Smooth muscle cell (in vitro differentiated cells): ENCODE measurements at regions not wholly inside any gene's neighbourhood (a gene's known extent, or its start where the extent isn't known, plus 50 kb on each side); places are given as distances from the start of the nearest gene placed in this dataset.
"Not testable (repeated sequence)": the region's sequence is repeated elsewhere in the genome, so short reads cannot be mapped to it uniquely, and the experiment has no call there.

Experiments
- DNase-seq: peaks from one replicate; lab custom pipeline; 2025; ENCODE audit not compliant: unreplicated experiment; lab: John Stamatoyannopoulos, UW
- H2AFZ ChIP-seq: fragments of 200-600 bp; sonication (generic); 2 replicates; pipeline ENCODE4 v1.6.0; 2016; ENCODE audit warnings: antibody characterized with exemption, low read depth, mild to moderate bottlenecking
- H3F3A ChIP-seq: fragments of 200-600 bp; sonication (generic); 2 replicates; pipeline ENCODE4 v1.6.0; 2017; ENCODE audit warnings: antibody characterized with exemption, low read depth
- H3K27ac ChIP-seq: fragments of 200-600 bp; sonication (generic); 2 replicates; pipeline ENCODE4 v1.5.1; 2016; ENCODE audit warnings: low read depth, mild to moderate bottlenecking
- H3K27me3 ChIP-seq: fragments of 200-600 bp; sonication (generic); 2 replicates; pipeline ENCODE4 v1.6.1; 2016; ENCODE audit warnings: low read depth, mild to moderate bottlenecking
- H3K36me3 ChIP-seq: fragments of 200-600 bp; sonication (generic); 2 replicates; pipeline ENCODE4 v1.5.1; 2016; ENCODE audit warnings: low read depth
- H3K4me1 ChIP-seq: fragments of 200-600 bp; sonication (generic); 2 replicates; pipeline ENCODE4 v1.5.1; 2016; ENCODE audit warnings: low read depth
- H3K4me2 ChIP-seq: fragments of 200-600 bp; sonication (generic); 2 replicates; pipeline ENCODE4 v1.6.0; 2016; ENCODE audit warnings: mild to moderate bottlenecking
- H3K4me3 ChIP-seq: fragments of 200-600 bp; sonication (generic); 2 replicates; pipeline ENCODE4 v1.5.1; 2016; ENCODE audit warnings: mild to moderate bottlenecking
- H3K79me2 ChIP-seq: fragments of 200-600 bp; sonication (generic); 2 replicates; pipeline ENCODE4 v1.6.0; 2016; ENCODE audit warnings: low read depth, mild to moderate bottlenecking
- H3K9ac ChIP-seq: fragments of 200-600 bp; sonication (generic); 2 replicates; pipeline ENCODE4 v1.6.0; 2016; ENCODE audit warnings: low read depth
- H3K9me3 ChIP-seq: fragments of 200-600 bp; sonication (generic); replicated peaks from 2 replicates; pipeline ENCODE4 v1.5.1; 2016; ENCODE audit warnings: low read depth
- H4K20me1 ChIP-seq: fragments of 200-600 bp; sonication (generic); 2 replicates; pipeline ENCODE4 v1.6.0; 2016; ENCODE audit warnings: low read depth
- WGBS: methylation state at CpG from one replicate; pipeline ENCODE4 v1.1.7; 2016; ENCODE audit warnings: low lambda C conversion rate; 5-methylcytosine and 5-hydroxymethylcytosine counted together
- TF ChIP-seq, protein P1 (sequence below): fragments of 200-600 bp; sonication (generic); IDR thresholded peaks from 2 replicates; pipeline ENCODE4 v1.5.1; 2017; ENCODE audit warnings: borderline replicate concordance, mild to moderate bottlenecking, antibody characterized with exemption; ENCODE audit not compliant: insufficient read depth, poor library complexity, severe bottlenecking

GRCh38 chr6:166251211-166251610 is 57.0 kb downstream of the PRR18 start:
- Histone ChIP-seq H4K20me1 (no peaks in the 10 kb centered on the region), H3K9ac (no peak overlapping the region), H3K9me3 (no peaks in the 10 kb centered on the region), H3K36me3 (no peaks in the 10 kb centered on the region), H3F3A (no peaks in the 10 kb centered on the region), H3K4me1 (no peaks in the 10 kb centered on the region), H3K27ac (no peak overlapping the region), H2AFZ (no peak overlapping the region), H3K4me2 (no peak overlapping the region), H3K4me3 (no peak overlapping the region), H3K79me2 (no peaks in the 10 kb centered on the region), H3K27me3 (peaks cover 31% of the 10 kb centered on the region)
- no peak for DNase-seq
- TF ChIP-seq, protein P1, sequence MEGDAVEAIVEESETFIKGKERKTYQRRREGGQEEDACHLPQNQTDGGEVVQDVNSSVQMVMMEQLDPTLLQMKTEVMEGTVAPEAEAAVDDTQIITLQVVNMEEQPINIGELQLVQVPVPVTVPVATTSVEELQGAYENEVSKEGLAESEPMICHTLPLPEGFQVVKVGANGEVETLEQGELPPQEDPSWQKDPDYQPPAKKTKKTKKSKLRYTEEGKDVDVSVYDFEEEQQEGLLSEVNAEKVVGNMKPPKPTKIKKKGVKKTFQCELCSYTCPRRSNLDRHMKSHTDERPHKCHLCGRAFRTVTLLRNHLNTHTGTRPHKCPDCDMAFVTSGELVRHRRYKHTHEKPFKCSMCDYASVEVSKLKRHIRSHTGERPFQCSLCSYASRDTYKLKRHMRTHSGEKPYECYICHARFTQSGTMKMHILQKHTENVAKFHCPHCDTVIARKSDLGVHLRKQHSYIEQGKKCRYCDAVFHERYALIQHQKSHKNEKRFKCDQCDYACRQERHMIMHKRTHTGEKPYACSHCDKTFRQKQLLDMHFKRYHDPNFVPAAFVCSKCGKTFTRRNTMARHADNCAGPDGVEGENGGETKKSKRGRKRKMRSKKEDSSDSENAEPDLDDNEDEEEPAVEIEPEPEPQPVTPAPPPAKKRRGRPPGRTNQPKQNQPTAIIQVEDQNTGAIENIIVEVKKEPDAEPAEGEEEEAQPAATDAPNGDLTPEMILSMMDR: no peak
- 89% methylated on average over 3 of the region's 3 CpGs for WGBS

GRCh38 chr6:166249061-166249785 is 59.0 kb downstream of the PRR18 start:
- not testable (repeated sequence) for DNase-seq, H3K79me2 ChIP-seq, H4K20me1 ChIP-seq, H3K36me3 ChIP-seq, H3K4me3 ChIP-seq, H3K4me2 ChIP-seq, H3K4me1 ChIP-seq, H2AFZ ChIP-seq, H3K27ac ChIP-seq, H3F3A ChIP-seq, H3K9me3 ChIP-seq, H3K9ac ChIP-seq
- WGBS: 88% methylated on average over 16 of the region's 16 CpGs
- H3K27me3 ChIP-seq: peaks cover 15% of the 10 kb centered on the region

- WGBS: 75% methylated on average over 5 of the region's 5 CpGs
- no peak overlapping the region for H3K9ac ChIP-seq
- H2AFZ ChIP-seq: no peak overlapping the region
- no peak for DNase-seq
- H3K4me1 ChIP-seq: no peaks in the 10 kb centered on the region
- H3K36me3 ChIP-seq: no peaks in the 10 kb centered on the region
- H3K9me3 ChIP-seq: no peaks in the 10 kb centered on the region
- H3K4me3 ChIP-seq: no peak overlapping the region
- peaks cover 8% of the 10 kb centered on the region for H3K27me3 ChIP-seq
- no peaks in the 10 kb centered on the region for H4K20me1 ChIP-seq
- H3K4me2 ChIP-seq: no peak overlapping the region
- TF ChIP-seq, protein P1: no peak
- H3K27ac ChIP-seq: no peak overlapping the region
- H3K79me2 ChIP-seq: no peaks in the 10 kb centered on the region
- no peaks in the 10 kb centered on the region for H3F3A ChIP-seq
Measured at GRCh38 chr6:166245148-166245547, 63.0 kb downstream of the PRR18 start.

DNA sequence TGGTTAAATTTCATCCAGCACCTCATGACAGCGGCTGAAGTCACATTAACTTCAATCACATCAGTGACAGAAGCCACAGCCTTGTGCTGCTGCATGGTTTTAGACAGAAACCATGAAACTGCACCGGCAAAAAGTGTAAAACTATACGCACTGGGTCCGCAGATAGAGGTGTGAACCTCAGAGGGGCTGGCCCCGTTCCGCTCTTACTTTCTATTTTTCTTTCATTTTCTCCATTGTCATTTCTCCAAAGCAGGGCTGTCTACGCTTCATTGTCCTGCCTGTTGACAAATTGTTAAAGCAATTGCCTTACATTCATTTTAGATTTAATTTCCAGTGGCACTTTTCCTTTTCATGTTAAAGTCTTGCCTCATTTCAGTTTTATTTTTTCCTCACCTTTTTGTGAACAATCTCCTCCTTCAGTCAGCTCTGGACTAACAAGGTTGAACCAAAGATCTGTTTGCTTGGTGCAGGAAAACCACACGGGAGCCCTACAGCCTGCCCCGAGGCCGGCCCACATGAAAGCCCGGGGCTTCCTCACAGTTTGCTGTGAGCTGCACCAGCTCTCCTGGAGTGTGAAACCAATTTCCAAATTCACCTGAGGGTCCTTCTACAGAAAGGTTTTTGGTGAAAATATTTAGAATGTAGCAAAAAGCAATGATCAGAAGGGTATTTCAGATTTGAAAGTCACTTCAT is 63.7 kb downstream of the PRR18 start:
- no peak overlapping the region for H3K4me3 ChIP-seq
- no peaks in the 10 kb centered on the region for H3K36me3 ChIP-seq
- 86% methylated on average over 11 of the region's 11 CpGs for WGBS
- DNase-seq: no peak
- H2AFZ ChIP-seq: no peak overlapping the region
- no peak overlapping the region for H3K27ac ChIP-seq
- H3K4me2 ChIP-seq: no peak overlapping the region
- TF ChIP-seq, protein P1: no peak
- no peaks in the 10 kb centered on the region for H3K4me1 ChIP-seq
- H3F3A ChIP-seq: no peaks in the 10 kb centered on the region
- peaks cover 12% of the 10 kb centered on the region for H3K27me3 ChIP-seq
- H3K9ac ChIP-seq: no peak overlapping the region
- H3K79me2 ChIP-seq: no peaks in the 10 kb centered on the region
- H4K20me1 ChIP-seq: no peaks in the 10 kb centered on the region
- H3K9me3 ChIP-seq: no peaks in the 10 kb centered on the region
